IMR-90 (cell line): ENCODE measurements at regions not wholly inside any gene's neighbourhood (a gene's known extent, or its start where the extent isn't known, plus 50 kb on each side); places are given as distances from the start of the nearest gene placed in this dataset.

Experiments
- ATAC-seq: fragments of 200-7000 bp; cut with Tn5 transposase; 2 replicates; pipeline ENCODE4 v1.9.1; 2020; ENCODE audit warnings: low read depth, mild to moderate bottlenecking, moderate library complexity
- BruUV-seq: library from RNA; stranded (reverse); fragments of 400-500 nt; replicated peaks from 2 replicates; lab custom pipeline; 2021; lab: Mats Ljungman, UMichigan
- CTCF ChIA-PET: fragments of 300-600 bp; formaldehyde crosslinking; extraction: SDS; loops from one replicate; lab custom pipeline; 2021; ENCODE audit warnings: antibody characterized with exemption; lab: Yijun Ruan, JAX
- POLR2A ChIA-PET: fragments of 300-600 bp; sonication (Branson Sonifier 250); formaldehyde crosslinking; loops from one replicate; lab custom pipeline; 2022; ENCODE audit warnings: antibody characterized with exemption; ENCODE audit not compliant: unreplicated experiment; lab: Charles Lee
- DNase-seq: peaks from one replicate; pipeline ENCODE4 v3.0.0; 2013
- H2AFZ ChIP-seq: replicated peaks from 2 replicates; pipeline ENCODE3; 2013; ENCODE audit warnings: low read length, mild to moderate bottlenecking; ENCODE audit not compliant: poor library complexity
- H2AK5ac ChIP-seq: 2 replicates; pipeline ENCODE4 v1.6.1; 2013; ENCODE audit warnings: low read depth, low read length, inconsistent platforms
- H2AK9ac ChIP-seq: replicated peaks from 2 replicates; pipeline ENCODE3; 2013; ENCODE audit warnings: mild to moderate bottlenecking, low read depth, low read length, moderate library complexity; ENCODE audit not compliant: poor library complexity
- H2BK120ac ChIP-seq: 2 replicates; pipeline ENCODE4 v1.6.1; 2013; ENCODE audit warnings: low read depth, low read length, inconsistent platforms
- H2BK15ac ChIP-seq: 3 replicates; pipeline ENCODE4 v1.6.1; 2013; ENCODE audit warnings: low read depth, low read length, inconsistent platforms
- H2BK20ac ChIP-seq: 2 replicates; pipeline ENCODE4 v1.6.1; 2013; ENCODE audit warnings: low read depth, mild to moderate bottlenecking, inconsistent platforms, low read length, moderate library complexity
- H2BK5ac ChIP-seq: 2 replicates; pipeline ENCODE4 v1.6.1; 2013; ENCODE audit warnings: mild to moderate bottlenecking, low read depth, low read length, inconsistent platforms; ENCODE audit not compliant: poor library complexity, severe bottlenecking
- H3K14ac ChIP-seq: replicated peaks from 2 replicates; pipeline ENCODE4 v1.6.1; 2013; ENCODE audit warnings: low read depth, low read length, inconsistent platforms
- H3K18ac ChIP-seq: 2 replicates; pipeline ENCODE4 v1.6.1; 2013; ENCODE audit warnings: low read depth, low read length, control low read depth
- H3K23ac ChIP-seq: 2 replicates; pipeline ENCODE4 v1.6.1; 2013; ENCODE audit warnings: low read depth, low read length, inconsistent platforms
- H3K27ac ChIP-seq: 2 replicates; pipeline ENCODE4 v1.5.1; 2013; ENCODE audit warnings: mild to moderate bottlenecking, control low read depth, low read length; ENCODE audit not compliant: insufficient read depth
- H3K27me3 ChIP-seq: 2 replicates; pipeline ENCODE4 v1.6.1; 2013; ENCODE audit warnings: low read length; ENCODE audit not compliant: control insufficient read depth, insufficient read depth
- H3K36me3 ChIP-seq: 2 replicates; pipeline ENCODE4 v1.6.1; 2013; ENCODE audit warnings: low read length, mixed read lengths; ENCODE audit not compliant: control insufficient read depth, insufficient read depth
- H3K4ac ChIP-seq: 2 replicates; pipeline ENCODE4 v1.6.1; 2013; ENCODE audit warnings: low read depth, low read length, inconsistent platforms
- H3K4me1 ChIP-seq: 2 replicates; pipeline ENCODE4 v1.6.1; 2013; ENCODE audit warnings: low read length, mixed read lengths; ENCODE audit not compliant: control insufficient read depth, insufficient read depth
- H3K4me2 ChIP-seq: 2 replicates; pipeline ENCODE4 v1.6.1; 2013; ENCODE audit warnings: low read depth, mild to moderate bottlenecking, control low read depth, low read length, moderate library complexity
- H3K4me3 ChIP-seq: 2 replicates; pipeline ENCODE4 v1.5.1; 2013; ENCODE audit warnings: low read depth, mild to moderate bottlenecking, control low read depth, low read length, moderate library complexity; ENCODE audit not compliant: insufficient read depth
- H3K56ac ChIP-seq: 2 replicates; pipeline ENCODE4 v1.6.1; 2013; ENCODE audit warnings: low read length, inconsistent platforms; ENCODE audit not compliant: insufficient read depth; ENCODE audit errors: extremely low read depth
- H3K79me1 ChIP-seq, 2 experiments: 2 replicates each; pipeline ENCODE4 v1.6.1; 2013; ENCODE audit warnings: low read length in 2 of 2, inconsistent platforms in 1 of 2, low read depth in 1 of 2
- H3K9ac ChIP-seq: 2 replicates; pipeline ENCODE4 v1.6.1; 2013; ENCODE audit warnings: low read depth, low read length, control low read depth
- H3K9me1 ChIP-seq: 2 replicates; pipeline ENCODE4 v1.6.1; 2013; ENCODE audit warnings: low read length, inconsistent platforms; ENCODE audit not compliant: insufficient read depth
- H3K9me3 ChIP-seq: 2 replicates; pipeline ENCODE4 v1.6.1; 2013; ENCODE audit warnings: low read length; ENCODE audit not compliant: control insufficient read depth, insufficient read depth
- H4K20me1 ChIP-seq: 2 replicates; pipeline ENCODE4 v1.6.1; 2013; ENCODE audit warnings: low read length, inconsistent platforms; ENCODE audit not compliant: insufficient read depth
- H4K5ac ChIP-seq: 2 replicates; pipeline ENCODE4 v1.6.1; 2013; ENCODE audit warnings: mild to moderate bottlenecking, low read depth, low read length, control low read depth
- H4K8ac ChIP-seq, 2 experiments: 2 replicates each; pipeline ENCODE4 v1.6.1; 2013; ENCODE audit warnings: low read depth in 2 of 2, low read length in 2 of 2, control low read depth in 1 of 2, inconsistent platforms in 1 of 2
- H4K91ac ChIP-seq: 2 replicates; pipeline ENCODE4 v1.6.1; 2013; ENCODE audit warnings: low read depth, low read length, inconsistent platforms; ENCODE audit not compliant: insufficient read depth
- BHLHE40 ChIP-seq: fragments of 150-350 bp; IDR thresholded peaks from 2 replicates; pipeline ENCODE4 v1.6.1; 2016; ENCODE audit warnings: mild to moderate bottlenecking, low read depth, low read length
- CEBPB ChIP-seq: IDR thresholded peaks from 2 replicates; pipeline ENCODE4 v1.6.1; 2012; ENCODE audit warnings: low read depth, low read length, improper control_type of control experiment
- CHD1 ChIP-seq: IDR thresholded peaks from 2 replicates; pipeline ENCODE4 v1.6.1; 2012; ENCODE audit warnings: low read depth, low read length, improper control_type of control experiment
- FOS ChIP-seq: fragments of 150-350 bp; IDR thresholded peaks from 2 replicates; pipeline ENCODE4 v1.6.1; 2016; ENCODE audit warnings: low read depth, low read length
- MAFK ChIP-seq: IDR thresholded peaks from 2 replicates; pipeline ENCODE4 v1.6.1; 2012; ENCODE audit warnings: low read depth, low read length, improper control_type of control experiment
- MAZ ChIP-seq: IDR thresholded peaks from 2 replicates; pipeline ENCODE4 v1.6.1; 2012; ENCODE audit warnings: low read depth, mild to moderate bottlenecking, low read length, improper control_type of control experiment, moderate library complexity, borderline replicate concordance
- MXI1 ChIP-seq: IDR thresholded peaks from 2 replicates; pipeline ENCODE4 v1.6.1; 2012; ENCODE audit warnings: low read depth, mild to moderate bottlenecking, low read length, moderate library complexity, borderline replicate concordance
- NFE2L2 ChIP-seq: fragments of 150-350 bp; IDR thresholded peaks from 2 replicates; pipeline ENCODE4 v1.6.1; 2016; ENCODE audit warnings: low read depth, mild to moderate bottlenecking, low read length
- POLR2A ChIP-seq: IDR thresholded peaks from 2 replicates; pipeline ENCODE4 v1.6.1; 2012; ENCODE audit warnings: mild to moderate bottlenecking, low read depth, low read length
- RAD21 ChIP-seq: IDR thresholded peaks from 2 replicates; pipeline ENCODE4 v1.6.1; 2012; ENCODE audit warnings: low read length, improper control_type of control experiment
- RCOR1 ChIP-seq: IDR thresholded peaks from 2 replicates; pipeline ENCODE4 v1.6.1; 2012; ENCODE audit warnings: mild to moderate bottlenecking, low read length, improper control_type of control experiment; ENCODE audit not compliant: insufficient replicate concordance
- RFX5 ChIP-seq: IDR thresholded peaks from 2 replicates; pipeline ENCODE4 v1.8.0; 2012; ENCODE audit warnings: low read depth, mild to moderate bottlenecking, low read length, moderate library complexity
- WGBS, 2 experiments: methylation state at CpG; one replicate each; pipeline versions ENCODE4 v1.1.5 to v1.1.7; 2013; ENCODE audit warnings: missing lambda C conversion rate in 2 of 2; ENCODE audit not compliant: insufficient read length in 1 of 2; ENCODE audit errors: extremely low coverage in 2 of 2; 5-methylcytosine and 5-hydroxymethylcytosine counted together
- dilution Hi-C: fragments of 300-500 bp; cut with HindIII; formaldehyde crosslinking; loops from one replicate; pipeline ENCODE4 v1.14.3; 2018; ENCODE audit warnings: low sequenced_read_pairs; ENCODE audit not compliant: unreplicated experiment
- in situ Hi-C: fragments of 300-500 bp; cut with MboI; formaldehyde crosslinking; loops from 3 replicates; pipeline ENCODE4 v1.14.3; 2019; ENCODE audit warnings: low sequenced_read_pairs, inconsistent platforms, mixed read lengths
- intact Hi-C: fragments of 100-400 bp; cut with micrococcal nuclease; formaldehyde crosslinking; loops from 2 replicates; pipeline ENCODE4 v1.10.0; 2022
- TF ChIP-seq, protein P1 (sequence below): conservative IDR thresholded peaks from 2 replicates; pipeline ENCODE4 v1.5.1; 2012; ENCODE audit warnings: mild to moderate bottlenecking, low read depth, low read length, improper control_type of control experiment
- TF ChIP-seq, protein P2 (sequence below): fragments of 150-350 bp; IDR thresholded peaks from 2 replicates; pipeline ENCODE4 v1.6.1; 2016; ENCODE audit warnings: low read depth, mild to moderate bottlenecking, low read length, moderate library complexity, borderline replicate concordance
- TF ChIP-seq, protein P3 (sequence below): fragments of 150-350 bp; IDR thresholded peaks from 2 replicates; pipeline ENCODE4 v1.6.1; 2017; ENCODE audit warnings: mild to moderate bottlenecking, antibody characterized with exemption, low read length, low read depth

DNA sequence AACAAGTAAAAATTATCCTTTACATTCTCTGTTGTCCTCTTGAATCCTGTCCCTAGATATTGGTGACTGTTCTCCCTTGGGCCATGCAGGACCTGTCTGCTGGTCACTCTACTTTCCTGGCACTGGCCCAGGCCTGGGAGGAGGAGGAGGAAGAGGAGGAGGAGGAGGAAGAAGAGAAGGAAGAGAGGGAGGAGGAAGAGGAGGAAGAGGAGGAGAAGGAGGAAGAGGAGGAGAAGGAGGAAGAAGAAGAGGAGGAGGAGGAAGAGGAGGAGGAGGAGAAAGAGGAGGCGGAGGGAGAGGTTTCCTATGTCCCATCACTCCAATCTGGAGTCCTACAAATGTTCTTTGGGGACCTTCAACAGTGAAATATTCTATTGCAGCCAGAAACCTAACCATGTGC lies 97.3 kb upstream of the NAMPT start:
- Histone ChIP-seq H3K27me3 (peaks cover 20% of the 10 kb centered on the region), H2AK9ac (no peak overlapping the region), H3K4me1 (no peaks in the 10 kb centered on the region; the same call in 1 of the 2 replicates), H2BK15ac (no peak overlapping the region), H3K14ac (no peak overlapping the region), H3K9ac (no peak overlapping the region), H4K5ac (no peak overlapping the region), H2AK5ac (no peak overlapping the region), H3K9me3 (peaks cover 4% of the 10 kb centered on the region; the same call in 1 of the 2 replicates), H2BK5ac (no peak overlapping the region), H3K4me3 (no peak overlapping the region), H3K27ac (no peak overlapping the region), H4K20me1 (no peaks in the 10 kb centered on the region), H3K56ac (no peak overlapping the region), H3K23ac (no peak overlapping the region), H3K18ac (no peak overlapping the region), H4K8ac (no peak overlapping the region), H2BK120ac (no peak overlapping the region), H3K9me1 (no peaks in the 10 kb centered on the region), H3K4ac (no peak overlapping the region), H3K36me3 (no peaks in the 10 kb centered on the region), H2BK20ac (no peak overlapping the region), H3K79me1 (no peaks in the 10 kb centered on the region), H3K4me2 (no peak overlapping the region), H4K91ac (no peak overlapping the region), H2AFZ (no peak overlapping the region)
- DNase-seq: no peak
- in situ Hi-C loops: no loop called here
- no peak for ATAC-seq
- TF ChIP-seq RCOR1: no peak
- TF ChIP-seq CEBPB: no peak
- no peak for TF ChIP-seq MAZ
- no peak for TF ChIP-seq MXI1
- TF ChIP-seq NFE2L2: no peak
- no peak for TF ChIP-seq POLR2A
- TF ChIP-seq, protein P1, sequence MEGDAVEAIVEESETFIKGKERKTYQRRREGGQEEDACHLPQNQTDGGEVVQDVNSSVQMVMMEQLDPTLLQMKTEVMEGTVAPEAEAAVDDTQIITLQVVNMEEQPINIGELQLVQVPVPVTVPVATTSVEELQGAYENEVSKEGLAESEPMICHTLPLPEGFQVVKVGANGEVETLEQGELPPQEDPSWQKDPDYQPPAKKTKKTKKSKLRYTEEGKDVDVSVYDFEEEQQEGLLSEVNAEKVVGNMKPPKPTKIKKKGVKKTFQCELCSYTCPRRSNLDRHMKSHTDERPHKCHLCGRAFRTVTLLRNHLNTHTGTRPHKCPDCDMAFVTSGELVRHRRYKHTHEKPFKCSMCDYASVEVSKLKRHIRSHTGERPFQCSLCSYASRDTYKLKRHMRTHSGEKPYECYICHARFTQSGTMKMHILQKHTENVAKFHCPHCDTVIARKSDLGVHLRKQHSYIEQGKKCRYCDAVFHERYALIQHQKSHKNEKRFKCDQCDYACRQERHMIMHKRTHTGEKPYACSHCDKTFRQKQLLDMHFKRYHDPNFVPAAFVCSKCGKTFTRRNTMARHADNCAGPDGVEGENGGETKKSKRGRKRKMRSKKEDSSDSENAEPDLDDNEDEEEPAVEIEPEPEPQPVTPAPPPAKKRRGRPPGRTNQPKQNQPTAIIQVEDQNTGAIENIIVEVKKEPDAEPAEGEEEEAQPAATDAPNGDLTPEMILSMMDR: no peak
- TF ChIP-seq MAFK: no peak
- TF ChIP-seq, protein P2, sequence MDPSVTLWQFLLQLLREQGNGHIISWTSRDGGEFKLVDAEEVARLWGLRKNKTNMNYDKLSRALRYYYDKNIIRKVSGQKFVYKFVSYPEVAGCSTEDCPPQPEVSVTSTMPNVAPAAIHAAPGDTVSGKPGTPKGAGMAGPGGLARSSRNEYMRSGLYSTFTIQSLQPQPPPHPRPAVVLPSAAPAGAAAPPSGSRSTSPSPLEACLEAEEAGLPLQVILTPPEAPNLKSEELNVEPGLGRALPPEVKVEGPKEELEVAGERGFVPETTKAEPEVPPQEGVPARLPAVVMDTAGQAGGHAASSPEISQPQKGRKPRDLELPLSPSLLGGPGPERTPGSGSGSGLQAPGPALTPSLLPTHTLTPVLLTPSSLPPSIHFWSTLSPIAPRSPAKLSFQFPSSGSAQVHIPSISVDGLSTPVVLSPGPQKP: no peak
- TF ChIP-seq RAD21: no peak
- TF ChIP-seq FOS: no peak
- TF ChIP-seq BHLHE40: no peak
- TF ChIP-seq CHD1: no peak
- TF ChIP-seq, protein P3, sequence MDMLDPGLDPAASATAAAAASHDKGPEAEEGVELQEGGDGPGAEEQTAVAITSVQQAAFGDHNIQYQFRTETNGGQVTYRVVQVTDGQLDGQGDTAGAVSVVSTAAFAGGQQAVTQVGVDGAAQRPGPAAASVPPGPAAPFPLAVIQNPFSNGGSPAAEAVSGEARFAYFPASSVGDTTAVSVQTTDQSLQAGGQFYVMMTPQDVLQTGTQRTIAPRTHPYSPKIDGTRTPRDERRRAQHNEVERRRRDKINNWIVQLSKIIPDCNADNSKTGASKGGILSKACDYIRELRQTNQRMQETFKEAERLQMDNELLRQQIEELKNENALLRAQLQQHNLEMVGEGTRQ: no peak
- TF ChIP-seq RFX5: no peak
- CTCF ChIA-PET: no interaction called here
- WGBS, 2 experiments: no CpG with 5 or more reads among the region's 1 CpG
- no TSS peak for BruUV-seq
- intact Hi-C loops: no loop called here
- dilution Hi-C loops: no loop called here
- POLR2A ChIA-PET: no interaction called here
